NT2/D1 (cell line): ENCODE measurements at regions not wholly inside any gene's neighbourhood (a gene's known extent, or its start where the extent isn't known, plus 50 kb on each side); places are given as distances from the start of the nearest gene placed in this dataset.

Experiments
- DNase-seq: peaks from one replicate; pipeline ENCODE4 v3.0.0-alpha.2; 2011; ENCODE audit warnings: low read depth, low spot score
- H3K27me3 ChIP-seq: 2 replicates; pipeline ENCODE4 v1.6.0; 2011; ENCODE audit warnings: mild to moderate bottlenecking; ENCODE audit not compliant: insufficient read length, insufficient read depth
- H3K36me3 ChIP-seq: 2 replicates; pipeline ENCODE4 v1.6.1; 2011; ENCODE audit warnings: mild to moderate bottlenecking, low read length, mixed read lengths; ENCODE audit not compliant: insufficient read depth, insufficient read length
- H3K4me1 ChIP-seq: 2 replicates; pipeline ENCODE4 v1.5.1; 2011; ENCODE audit not compliant: insufficient read depth, insufficient read length
- H3K4me3 ChIP-seq: 2 replicates; pipeline ENCODE4 v1.5.1; 2011; ENCODE audit warnings: low read depth; ENCODE audit not compliant: insufficient read length
- H3K9ac ChIP-seq: 2 replicates; pipeline ENCODE4 v1.6.0; 2011; ENCODE audit warnings: low read depth; ENCODE audit not compliant: insufficient read length
- H3K9me3 ChIP-seq: 2 replicates; pipeline ENCODE4 v1.5.1; 2011; ENCODE audit warnings: mild to moderate bottlenecking, low read length; ENCODE audit not compliant: insufficient read depth
- SUZ12 ChIP-seq: IDR thresholded peaks from 2 replicates; pipeline ENCODE4 v1.6.1; 2011; ENCODE audit not compliant: insufficient read length, insufficient read depth; ENCODE audit errors: extremely low read depth
- YY1 ChIP-seq: IDR thresholded peaks from 2 replicates; pipeline ENCODE4 v1.6.1; 2011; ENCODE audit not compliant: insufficient read length, insufficient read depth
- ZNF274 ChIP-seq: IDR thresholded peaks from 2 replicates; pipeline ENCODE4 v1.6.1; 2011; ENCODE audit warnings: mild to moderate bottlenecking, low read depth, low read length

DNA sequence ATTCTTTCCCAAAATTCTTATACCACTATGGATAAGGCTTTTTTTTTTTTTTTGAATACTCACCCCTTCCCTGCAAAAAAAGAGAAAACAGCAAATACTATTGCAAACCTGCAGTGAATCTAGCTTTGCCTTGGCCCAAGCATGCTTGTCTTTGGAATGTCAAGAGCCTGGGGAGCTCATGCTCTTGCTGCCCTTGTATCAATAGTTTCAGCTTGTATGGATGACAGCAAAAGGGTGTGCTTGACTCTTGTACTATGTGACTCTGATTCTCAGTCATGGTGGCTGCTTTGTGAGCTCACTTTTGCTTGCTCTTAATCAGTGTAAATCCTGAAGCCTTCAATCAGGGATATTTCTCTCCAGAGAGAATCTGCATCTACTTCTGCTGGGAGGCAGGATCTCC lies 149.2 kb downstream of the EMP1 start:
- no peak for TF ChIP-seq SUZ12
- Histone ChIP-seq H3K36me3 (no peaks in the 10 kb centered on the region), H3K4me3 (no peak overlapping the region), H3K4me1 (peaks cover 3% of the 10 kb centered on the region), H3K9ac (no peak overlapping the region), H3K9me3 (no peaks in the 10 kb centered on the region), H3K27me3 (no peaks in the 10 kb centered on the region)
- DNase-seq = no peak

DNA sequence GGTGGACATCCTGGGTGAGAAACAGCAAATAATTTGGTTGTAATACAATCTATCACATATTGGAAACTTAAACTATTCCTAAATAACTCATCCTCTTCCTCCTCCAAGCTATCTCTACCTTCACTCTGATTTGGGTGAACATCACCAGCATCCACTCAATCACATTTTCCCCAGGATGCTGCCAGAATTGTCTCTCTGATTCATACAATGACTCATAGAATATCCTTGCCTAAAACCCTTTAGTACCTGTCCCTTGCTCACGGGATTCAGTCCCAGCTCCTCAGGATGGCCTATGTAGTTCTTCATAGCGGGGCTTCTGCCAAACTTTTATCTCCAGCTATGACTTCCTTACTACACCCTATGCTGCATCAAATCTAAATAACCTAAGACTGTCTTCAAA lies 146.8 kb downstream of the EMP1 start:
- Histone ChIP-seq H3K4me3 (no peak overlapping the region), H3K27me3 (no peaks in the 10 kb centered on the region), H3K4me1 (peaks cover 3% of the 10 kb centered on the region), H3K9me3 (no peaks in the 10 kb centered on the region), H3K9ac (no peak overlapping the region), H3K36me3 (no peaks in the 10 kb centered on the region)
- DNase-seq = no peak
- TF ChIP-seq ZNF274 (no peak), SUZ12 (no peak), YY1 (no peak)

DNA sequence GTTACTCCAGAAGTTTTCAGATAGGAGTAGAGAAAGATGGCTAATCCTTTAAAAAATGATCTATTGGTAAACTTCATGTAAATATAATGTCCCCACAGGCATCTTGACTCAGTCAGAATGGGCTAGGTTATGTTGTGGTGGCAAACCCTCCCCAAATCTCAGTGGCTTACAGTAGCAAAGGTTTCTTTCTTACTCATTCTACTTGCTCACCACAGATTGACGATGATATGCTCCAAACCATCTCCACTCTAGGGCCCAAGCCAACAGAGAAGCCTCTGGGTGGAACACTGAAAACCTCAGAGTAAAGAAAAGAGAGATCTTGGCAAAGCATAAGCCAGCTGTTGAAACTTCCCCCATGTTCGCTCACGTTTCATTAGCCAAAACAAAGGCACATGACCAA lies 146.4 kb downstream of the EMP1 start:
- no peak for TF ChIP-seq ZNF274
- TF ChIP-seq YY1 = no peak
- TF ChIP-seq SUZ12 = no peak
- Histone ChIP-seq H3K9ac (no peak overlapping the region), H3K27me3 (no peaks in the 10 kb centered on the region), H3K4me1 (peaks cover 3% of the 10 kb centered on the region), H3K9me3 (no peaks in the 10 kb centered on the region), H3K36me3 (no peaks in the 10 kb centered on the region), H3K4me3 (no peak overlapping the region)
- DNase-seq = no peak

DNA sequence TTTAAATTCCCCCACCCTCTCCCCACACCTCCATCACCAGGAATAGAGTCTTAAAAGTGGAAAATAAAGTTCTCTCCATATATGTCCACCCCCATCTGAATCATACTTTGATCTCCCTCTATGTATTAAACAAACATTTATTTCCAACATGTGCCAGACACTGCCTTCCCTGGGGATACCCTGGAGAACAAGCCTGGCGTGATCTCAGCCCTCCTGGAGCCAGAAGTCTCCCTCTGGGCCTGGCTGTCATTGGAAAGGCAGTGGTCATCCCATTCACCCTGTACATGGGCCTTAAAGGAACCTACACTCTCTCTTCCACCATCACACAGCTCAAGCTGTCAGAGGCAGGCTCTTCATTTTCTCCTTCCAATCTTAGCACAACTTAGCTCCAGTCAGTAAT lies 143.6 kb downstream of the EMP1 start:
- no peaks in the 10 kb centered on the region for H3K4me1 ChIP-seq
- H3K27me3 ChIP-seq = no peaks in the 10 kb centered on the region
- H3K4me3 ChIP-seq = no peak overlapping the region
- no peaks in the 10 kb centered on the region for H3K36me3 ChIP-seq
- no peak overlapping the region for H3K9ac ChIP-seq
- no peak for DNase-seq
- TF ChIP-seq SUZ12 (no peak), YY1 (no peak), ZNF274 (no peak)
- H3K9me3 ChIP-seq = no peaks in the 10 kb centered on the region

DNA sequence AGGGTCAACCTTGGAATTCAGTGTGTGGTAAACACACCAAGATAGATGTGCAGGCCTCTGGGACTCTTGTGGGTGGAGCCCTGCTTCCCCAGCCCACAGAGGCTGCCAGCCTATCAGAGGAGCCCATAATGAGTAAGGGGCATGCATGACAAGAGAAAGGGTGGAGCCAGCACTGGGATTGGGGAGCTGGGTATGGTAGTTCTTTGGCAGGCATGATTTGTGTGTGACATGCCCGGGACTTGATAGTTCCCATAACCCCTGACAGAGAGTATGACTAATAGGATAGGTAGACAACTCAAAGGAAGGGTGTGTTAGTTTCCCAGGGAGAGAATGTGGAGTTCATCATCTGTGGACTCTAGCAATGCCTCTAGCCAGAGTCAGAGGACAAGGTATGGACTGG lies 143.0 kb downstream of the EMP1 start:
- H3K4me3 ChIP-seq = no peak overlapping the region
- no peak for TF ChIP-seq ZNF274

DNA sequence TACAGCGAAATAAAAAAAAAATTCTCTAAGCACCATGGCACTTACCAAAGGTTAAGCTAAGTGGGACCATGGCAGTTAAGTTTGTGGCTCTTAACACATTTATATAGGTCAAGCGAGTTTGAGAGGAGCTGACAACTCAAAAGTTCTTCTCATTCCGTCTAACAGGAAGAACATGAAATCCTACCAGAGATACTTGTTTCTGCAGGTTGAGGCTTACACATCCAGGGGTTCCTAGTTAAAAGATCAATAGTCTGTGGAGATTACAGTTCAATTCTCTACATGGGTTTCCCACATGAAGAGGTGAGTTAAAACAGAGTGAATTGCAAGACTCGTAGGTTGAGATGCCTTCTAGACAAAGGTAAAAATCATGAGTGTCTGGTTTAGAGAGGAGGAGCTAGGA lies 142.6 kb downstream of the EMP1 start:
- TF ChIP-seq ZNF274 (no peak), YY1 (no peak), SUZ12 (no peak)
- no peaks in the 10 kb centered on the region for H3K27me3 ChIP-seq
- H3K4me3 ChIP-seq = no peak overlapping the region
- H3K9ac ChIP-seq = no peak overlapping the region
- no peaks in the 10 kb centered on the region for H3K4me1 ChIP-seq
- no peaks in the 10 kb centered on the region for H3K9me3 ChIP-seq
- H3K36me3 ChIP-seq = no peaks in the 10 kb centered on the region
- DNase-seq = no peak

More for the DNA sequence above, 143.0 kb downstream of the EMP1 start:
- no peaks in the 10 kb centered on the region for H3K4me1 ChIP-seq
- H3K9ac ChIP-seq = no peak overlapping the region
- no peaks in the 10 kb centered on the region for H3K36me3 ChIP-seq
- no peak for DNase-seq
- no peaks in the 10 kb centered on the region for H3K27me3 ChIP-seq
- no peaks in the 10 kb centered on the region for H3K9me3 ChIP-seq

DNA sequence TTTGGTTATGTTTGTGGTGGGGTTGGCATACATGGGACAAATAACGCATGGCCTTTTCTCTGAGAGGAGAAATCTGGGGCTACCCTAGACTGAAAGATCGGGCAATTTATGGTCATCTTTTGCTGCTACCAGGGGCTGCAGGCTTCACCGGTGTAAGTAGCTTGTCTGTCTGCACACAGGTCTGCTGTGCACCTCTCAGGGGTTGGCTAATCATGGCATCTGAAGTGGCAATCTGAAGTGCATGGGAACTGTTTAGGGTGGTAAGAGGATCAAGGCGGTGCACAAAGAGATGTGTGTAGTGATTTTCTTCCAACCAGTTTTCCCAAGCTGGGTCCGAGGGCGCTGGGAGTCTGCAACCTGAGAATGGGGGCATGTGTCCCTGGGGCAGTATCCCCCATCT lies 141.3 kb downstream of the EMP1 start:
- DNase-seq = no peak
- Histone ChIP-seq H3K9ac (no peak overlapping the region), H3K9me3 (no peaks in the 10 kb centered on the region), H3K36me3 (no peaks in the 10 kb centered on the region), H3K27me3 (no peaks in the 10 kb centered on the region), H3K4me3 (no peak overlapping the region), H3K4me1 (no peaks in the 10 kb centered on the region)
- TF ChIP-seq YY1 = no peak
- TF ChIP-seq ZNF274 = no peak
- TF ChIP-seq SUZ12 = no peak

DNA sequence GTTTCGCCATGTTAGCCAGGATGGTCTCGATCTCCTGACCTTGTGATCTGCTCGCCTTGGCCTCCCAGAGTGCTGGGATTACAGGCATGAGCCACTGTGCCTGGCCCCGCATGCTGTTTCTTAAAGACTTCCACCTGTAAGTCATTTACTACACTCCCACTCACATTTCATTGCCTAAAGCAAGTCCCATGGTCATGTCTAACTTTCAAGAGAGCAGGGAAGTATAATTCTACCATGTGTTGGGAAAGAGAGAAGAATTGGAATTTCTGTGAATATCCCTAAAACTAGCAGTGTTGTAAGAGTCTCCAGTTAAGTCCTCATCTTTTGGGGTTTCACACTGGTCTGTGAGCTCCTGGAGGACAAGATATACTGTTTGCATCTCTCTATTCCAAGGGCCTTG lies 139.7 kb downstream of the EMP1 start:
- no peak overlapping the region for H3K9ac ChIP-seq
- no peaks in the 10 kb centered on the region for H3K4me1 ChIP-seq
- H3K27me3 ChIP-seq = no peaks in the 10 kb centered on the region
- peaks cover 10% of the 10 kb centered on the region for H3K9me3 ChIP-seq
- no peak overlapping the region for H3K4me3 ChIP-seq
- TF ChIP-seq SUZ12 (no peak), ZNF274 (no peak), YY1 (no peak)
- no peak for DNase-seq
- no peaks in the 10 kb centered on the region for H3K36me3 ChIP-seq
